ENCODE measurements at regions not wholly inside any gene's neighbourhood (a gene's known extent, or its start where the extent isn't known, plus 50 kb on each side); places are given as distances from the start of the nearest gene placed in this dataset.

DNA sequence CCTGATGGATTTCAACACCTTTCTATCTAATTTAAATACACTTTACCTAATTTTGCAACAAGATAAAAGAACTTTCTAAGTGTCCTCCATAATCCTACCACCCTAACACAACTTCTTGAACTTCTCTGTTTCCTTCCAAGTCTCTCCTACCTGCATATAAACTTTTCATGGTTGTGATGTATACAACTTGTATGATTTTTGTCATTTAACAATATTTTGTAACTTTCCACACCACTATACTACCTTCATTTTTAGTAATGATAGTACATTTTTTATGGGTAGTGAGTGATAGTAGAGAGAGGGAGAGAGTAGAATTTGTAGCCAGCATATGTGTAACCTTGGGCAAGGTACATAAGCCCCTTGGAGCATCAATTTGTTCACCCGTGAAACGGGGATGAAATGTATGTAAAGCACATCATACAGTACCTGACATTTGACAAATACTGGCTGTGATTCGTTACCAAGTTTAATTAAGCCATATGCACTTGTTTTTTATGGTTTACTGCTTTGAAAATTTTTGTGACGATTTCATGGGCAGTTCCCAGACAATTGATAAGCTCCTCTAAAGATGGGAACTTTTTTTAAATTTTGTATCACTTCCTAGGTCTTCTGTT, 177.8 kb upstream of the SLC38A2 start:
- ChIA-PET CTCF (interaction anchor here (0.6 kb wide), 1 partner anchor 66 kb away, joined by 3 read pairs; no protein-coding TSS in a partner anchor), POLR2A (ENCODE audit: unreplicated experiment) (no interaction called here)
- no peak for ATAC-seq (ENCODE audit: low read depth)
- Histone ChIP-seq H2AFZ (replicated peaks; ENCODE audit: low read length, poor library complexity) (no peak overlapping the region), H3K23ac (ENCODE audit: low read depth, low read length) (peak overlapping the region; percentile 84; the same call in 1 of the 2 replicates), H3K56ac (ENCODE audit: extremely low read depth, insufficient read depth, low read length) (peak overlapping the region; percentile 95), H2AK5ac (ENCODE audit: low read depth, low read length) (peak overlapping the region; percentile 92), H3K27ac (ENCODE audit: insufficient read depth, low read length) (peak overlapping the region; percentile 87), H4K5ac (ENCODE audit: low read depth, low read length) (peak overlapping the region; percentile 88), H3K9me3 (ENCODE audit: control insufficient read depth, insufficient read depth, low read length) (no peaks in the 10 kb centered on the region), H3K4me1 (ENCODE audit: control insufficient read depth, insufficient read depth, low read length) (peaks cover 27% of the 10 kb centered on the region), H3K9me1 (ENCODE audit: insufficient read depth, low read length) (peaks cover 11% of the 10 kb centered on the region), H4K8ac (ENCODE audit: low read depth in 2 of 2, low read length in 2 of 2) (peak overlapping the region; percentile 74 to 95), H2BK120ac (ENCODE audit: low read depth, low read length) (peak overlapping the region; percentile 96), H3K14ac (replicated peaks; ENCODE audit: low read depth, low read length) (peak overlapping the region; percentile 72), H4K91ac (ENCODE audit: insufficient read depth, low read depth, low read length) (peak overlapping the region; percentile 85), H3K27me3 (ENCODE audit: control insufficient read depth, insufficient read depth, low read length) (no peaks in the 10 kb centered on the region), H3K79me1 (ENCODE audit: low read depth in 1 of 2, low read length in 2 of 2) (peaks cover 10 to 46% of the 10 kb centered on the region in 2 experiments), H2BK15ac (ENCODE audit: low read depth, low read length) (peak overlapping the region; percentile 91), H2BK20ac (ENCODE audit: low read depth, low read length) (peak overlapping the region; percentile 96), H2AK9ac (replicated peaks; ENCODE audit: low read depth, low read length, poor library complexity) (no peak overlapping the region), H3K4me3 (ENCODE audit: insufficient read depth, low read depth, low read length) (no peak overlapping the region), H3K4me2 (ENCODE audit: low read depth, low read length) (peak overlapping the region; percentile 75; the same call in 1 of the 2 replicates), H3K36me3 (ENCODE audit: control insufficient read depth, insufficient read depth, low read length) (no peaks in the 10 kb centered on the region), H3K4ac (ENCODE audit: low read depth, low read length) (peak overlapping the region; percentile 96), H4K20me1 (ENCODE audit: insufficient read depth, low read length) (no peaks in the 10 kb centered on the region), H3K18ac (ENCODE audit: low read depth, low read length) (peak overlapping the region; percentile 97), H2BK5ac (ENCODE audit: low read depth, low read length, poor library complexity, severe bottlenecking) (peak overlapping the region; percentile 99), H3K9ac (ENCODE audit: low read depth, low read length) (peak overlapping the region; percentile 63; the same call in 1 of the 2 replicates)
- intact Hi-C loops (cut with micrococcal nuclease) (no loop called here), dilution Hi-C loops (cut with HindIII; ENCODE audit: low sequenced_read_pairs, unreplicated experiment) (no loop called here), in situ Hi-C loops (cut with MboI; ENCODE audit: low sequenced_read_pairs) (loop anchor here (10.0 kb wide), 1 partner anchor 176 kb away; the partner anchor contains the start of gene SLC38A2)
- no peak for DNase-seq
- no CpG with 5 or more reads among the region's 4 CpGs for WGBS, 2 experiments (ENCODE audit: extremely low coverage in 2 of 2, insufficient read length in 1 of 2)
- TF ChIP-seq RAD21 (IDR thresholded peaks at IDR 0.05; ENCODE audit: low read length) (no peak), CEBPB (IDR thresholded peaks at IDR 0.05; ENCODE audit: low read depth, low read length) (no peak), SMC3 (IDR thresholded peaks at IDR 0.05; ENCODE audit: low read depth, low read length) (no peak), RCOR1 (IDR thresholded peaks at IDR 0.05; ENCODE audit: insufficient replicate concordance, low read length) (no peak), MAZ (IDR thresholded peaks at IDR 0.05; ENCODE audit: borderline replicate concordance, low read depth, low read length) (no peak), MXI1 (IDR thresholded peaks at IDR 0.05; ENCODE audit: borderline replicate concordance, low read depth, low read length) (no peak), RFX5 (IDR thresholded peaks at IDR 0.05; ENCODE audit: low read depth, low read length) (no peak), POLR2A (IDR thresholded peaks at IDR 0.05; ENCODE audit: low read depth, low read length) (no peak), NFE2L2 (IDR thresholded peaks at IDR 0.05; ENCODE audit: low read depth, low read length) (no peak), BHLHE40 (IDR thresholded peaks at IDR 0.05; ENCODE audit: low read depth, low read length) (no peak), FOS (IDR thresholded peaks at IDR 0.05; ENCODE audit: low read depth, low read length) (no peak), MAFK (IDR thresholded peaks at IDR 0.05; ENCODE audit: low read depth, low read length) (no peak), CHD1 (IDR thresholded peaks at IDR 0.05; ENCODE audit: low read depth, low read length) (no peak)
- TF ChIP-seq, protein P1, sequence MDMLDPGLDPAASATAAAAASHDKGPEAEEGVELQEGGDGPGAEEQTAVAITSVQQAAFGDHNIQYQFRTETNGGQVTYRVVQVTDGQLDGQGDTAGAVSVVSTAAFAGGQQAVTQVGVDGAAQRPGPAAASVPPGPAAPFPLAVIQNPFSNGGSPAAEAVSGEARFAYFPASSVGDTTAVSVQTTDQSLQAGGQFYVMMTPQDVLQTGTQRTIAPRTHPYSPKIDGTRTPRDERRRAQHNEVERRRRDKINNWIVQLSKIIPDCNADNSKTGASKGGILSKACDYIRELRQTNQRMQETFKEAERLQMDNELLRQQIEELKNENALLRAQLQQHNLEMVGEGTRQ (IDR thresholded peaks at IDR 0.05; ENCODE audit: low read depth, low read length), result no peak
- TF ChIP-seq, protein P2, sequence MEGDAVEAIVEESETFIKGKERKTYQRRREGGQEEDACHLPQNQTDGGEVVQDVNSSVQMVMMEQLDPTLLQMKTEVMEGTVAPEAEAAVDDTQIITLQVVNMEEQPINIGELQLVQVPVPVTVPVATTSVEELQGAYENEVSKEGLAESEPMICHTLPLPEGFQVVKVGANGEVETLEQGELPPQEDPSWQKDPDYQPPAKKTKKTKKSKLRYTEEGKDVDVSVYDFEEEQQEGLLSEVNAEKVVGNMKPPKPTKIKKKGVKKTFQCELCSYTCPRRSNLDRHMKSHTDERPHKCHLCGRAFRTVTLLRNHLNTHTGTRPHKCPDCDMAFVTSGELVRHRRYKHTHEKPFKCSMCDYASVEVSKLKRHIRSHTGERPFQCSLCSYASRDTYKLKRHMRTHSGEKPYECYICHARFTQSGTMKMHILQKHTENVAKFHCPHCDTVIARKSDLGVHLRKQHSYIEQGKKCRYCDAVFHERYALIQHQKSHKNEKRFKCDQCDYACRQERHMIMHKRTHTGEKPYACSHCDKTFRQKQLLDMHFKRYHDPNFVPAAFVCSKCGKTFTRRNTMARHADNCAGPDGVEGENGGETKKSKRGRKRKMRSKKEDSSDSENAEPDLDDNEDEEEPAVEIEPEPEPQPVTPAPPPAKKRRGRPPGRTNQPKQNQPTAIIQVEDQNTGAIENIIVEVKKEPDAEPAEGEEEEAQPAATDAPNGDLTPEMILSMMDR (conservative IDR thresholded peaks at IDR 0.05; ENCODE audit: low read depth, low read length), result no peak
- TF ChIP-seq, protein P3, sequence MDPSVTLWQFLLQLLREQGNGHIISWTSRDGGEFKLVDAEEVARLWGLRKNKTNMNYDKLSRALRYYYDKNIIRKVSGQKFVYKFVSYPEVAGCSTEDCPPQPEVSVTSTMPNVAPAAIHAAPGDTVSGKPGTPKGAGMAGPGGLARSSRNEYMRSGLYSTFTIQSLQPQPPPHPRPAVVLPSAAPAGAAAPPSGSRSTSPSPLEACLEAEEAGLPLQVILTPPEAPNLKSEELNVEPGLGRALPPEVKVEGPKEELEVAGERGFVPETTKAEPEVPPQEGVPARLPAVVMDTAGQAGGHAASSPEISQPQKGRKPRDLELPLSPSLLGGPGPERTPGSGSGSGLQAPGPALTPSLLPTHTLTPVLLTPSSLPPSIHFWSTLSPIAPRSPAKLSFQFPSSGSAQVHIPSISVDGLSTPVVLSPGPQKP (IDR thresholded peaks at IDR 0.05; ENCODE audit: borderline replicate concordance, low read depth, low read length), result no peak
- BruUV-seq (replicated peaks), result TSS peak; percentile 90

Data from IMR-90 (cell line).